Activated T-cell treated with anti-CD3 and anti-CD28 coated beads for 1 hour (primary cell): ENCODE measurements at regions not wholly inside any gene's neighbourhood (a gene's known extent, or its start where the extent isn't known, plus 50 kb on each side); places are given as distances from the start of the nearest gene placed in this dataset.

ENCODE experiments used
- DNase-seq: peaks from one replicate; pipeline ENCODE4 v3.0.0-alpha.2; 2020; ENCODE audit warnings: low read depth

- DNase-seq = no peak
Observed at GRCh38 chr2:196361606-196362326, 190.4 kb upstream of the STK17B start.

DNA sequence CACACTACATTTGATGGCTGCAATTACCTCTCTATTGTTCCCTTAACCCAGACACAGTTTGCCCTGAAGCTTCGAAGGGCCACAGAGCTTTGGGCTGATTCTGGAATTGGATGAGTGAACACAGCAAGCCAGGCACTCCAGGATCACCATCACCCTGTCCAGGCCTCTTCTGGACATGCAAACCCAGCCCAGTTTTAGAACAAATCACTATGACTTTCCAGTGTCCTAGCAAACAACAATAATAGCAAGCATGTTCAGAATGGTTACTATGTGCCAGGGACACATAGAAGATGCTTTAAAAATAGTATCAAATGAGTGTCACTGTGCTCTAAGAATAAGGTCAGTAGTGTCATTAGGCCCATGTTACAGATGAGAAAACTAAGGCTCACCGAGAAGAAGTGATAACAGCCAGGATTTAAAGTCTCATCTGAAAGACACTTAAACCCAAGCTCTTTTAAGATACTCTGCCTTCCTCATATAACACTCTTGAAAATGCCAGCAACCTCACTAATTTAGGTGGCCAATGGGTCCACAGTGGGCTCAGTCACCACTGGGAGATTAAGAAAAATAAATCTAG lies 191.7 kb upstream of the STK17B start:
- DNase-seq = no peak

GRCh38 chr2:196365145-196365544 lies 193.8 kb upstream of the STK17B start:
- DNase-seq = no peak

DNA sequence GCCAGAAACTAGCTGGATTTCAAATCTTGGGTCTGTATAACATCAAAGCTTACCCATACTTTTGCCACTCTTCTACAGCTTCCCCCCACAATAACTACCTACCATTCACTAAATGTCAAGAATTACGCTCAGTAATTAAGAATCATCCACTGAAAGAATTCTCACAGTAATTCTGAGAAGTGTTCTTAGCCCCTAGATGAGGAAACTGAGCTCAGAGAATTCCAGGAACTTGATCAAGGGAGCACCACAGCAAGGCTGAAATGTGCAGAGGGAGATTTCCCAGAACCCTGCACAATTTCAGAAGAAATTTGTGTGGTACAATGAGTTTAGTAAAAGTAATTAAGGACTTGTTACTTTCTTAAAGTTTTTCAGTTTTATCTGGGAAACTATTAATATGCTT lies 194.5 kb upstream of the STK17B start:
- DNase-seq = no peak

GRCh38 chr2:196367633-196368032 lies 196.3 kb upstream of the STK17B start:
- DNase-seq = no peak

DNA sequence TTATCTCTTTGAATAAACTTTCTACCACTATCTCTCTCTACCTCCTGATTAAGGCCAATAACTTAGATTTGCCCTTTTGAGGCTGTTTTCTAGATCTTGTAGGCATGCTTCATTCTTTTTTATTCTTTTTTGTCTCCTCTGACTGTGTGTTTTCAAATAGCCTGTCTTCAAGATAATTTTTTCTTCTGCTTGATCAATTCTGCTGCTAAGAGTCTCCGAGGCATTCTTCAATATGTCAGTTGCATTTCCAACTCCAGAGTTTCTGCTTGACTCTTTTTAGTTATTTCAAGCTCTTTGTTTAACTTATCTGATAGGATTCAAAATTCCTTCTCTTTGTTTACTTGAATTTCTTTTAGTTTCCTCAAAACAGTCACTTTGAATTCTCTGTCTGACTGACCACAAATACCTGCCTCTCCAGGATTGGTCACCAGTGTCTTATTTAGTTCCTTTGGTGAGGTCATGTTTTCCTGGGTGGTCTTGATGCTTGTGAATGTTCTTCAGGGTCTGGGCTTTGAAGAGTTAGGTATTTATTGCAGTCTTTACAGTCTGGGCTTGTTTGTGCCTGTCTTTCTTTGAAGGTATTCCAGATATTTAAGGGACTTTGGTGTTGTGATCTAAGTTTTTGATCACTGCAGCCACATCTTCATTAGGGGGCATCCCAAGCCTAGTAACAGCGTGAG lies 197.3 kb upstream of the STK17B start:
- no peak for DNase-seq

DNA sequence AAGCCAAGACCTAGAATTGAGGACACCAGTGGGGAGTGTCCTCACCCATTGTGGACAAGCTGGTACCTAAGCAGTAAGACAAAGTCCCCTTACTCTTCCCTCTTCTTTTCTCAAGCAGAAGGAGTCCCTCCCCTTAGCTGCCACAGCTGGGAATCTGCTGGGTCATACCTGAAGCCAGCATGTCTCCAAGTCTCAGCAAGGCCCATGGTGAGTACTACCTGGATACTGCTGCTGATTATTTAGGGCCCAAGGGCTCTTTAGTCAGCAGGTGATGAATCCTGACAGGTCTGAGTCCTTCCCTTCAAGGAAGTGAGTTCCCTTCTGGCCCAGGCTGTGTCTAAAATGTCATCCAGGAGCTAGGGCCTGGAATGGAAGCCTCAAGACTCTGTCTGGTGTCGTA lies 198.6 kb upstream of the STK17B start:
- DNase-seq = no peak

DNA sequence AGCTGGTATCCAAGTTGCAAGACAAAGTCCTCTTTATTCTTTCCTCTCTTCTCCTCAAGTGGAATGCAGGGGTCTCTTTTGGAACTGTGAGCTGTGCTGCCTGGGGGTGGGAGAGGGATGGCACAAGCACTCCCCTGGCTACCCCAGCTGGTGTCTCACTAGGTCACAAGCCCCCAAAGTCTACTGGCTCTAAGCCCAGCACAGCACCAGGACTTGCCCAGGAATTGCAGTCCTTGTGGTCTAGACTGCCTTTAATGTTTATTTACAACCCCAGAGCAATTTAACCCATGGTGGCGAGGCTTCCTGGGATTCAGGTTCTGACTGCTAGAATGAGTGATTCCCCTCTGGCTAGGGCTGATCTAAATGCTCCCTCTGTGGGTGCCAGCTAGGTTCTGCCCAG lies 199.0 kb upstream of the STK17B start:
- DNase-seq = no peak

- DNase-seq = no peak
Observed at GRCh38 chr2:196372276-196372809, 201.0 kb upstream of the STK17B start.

DNA sequence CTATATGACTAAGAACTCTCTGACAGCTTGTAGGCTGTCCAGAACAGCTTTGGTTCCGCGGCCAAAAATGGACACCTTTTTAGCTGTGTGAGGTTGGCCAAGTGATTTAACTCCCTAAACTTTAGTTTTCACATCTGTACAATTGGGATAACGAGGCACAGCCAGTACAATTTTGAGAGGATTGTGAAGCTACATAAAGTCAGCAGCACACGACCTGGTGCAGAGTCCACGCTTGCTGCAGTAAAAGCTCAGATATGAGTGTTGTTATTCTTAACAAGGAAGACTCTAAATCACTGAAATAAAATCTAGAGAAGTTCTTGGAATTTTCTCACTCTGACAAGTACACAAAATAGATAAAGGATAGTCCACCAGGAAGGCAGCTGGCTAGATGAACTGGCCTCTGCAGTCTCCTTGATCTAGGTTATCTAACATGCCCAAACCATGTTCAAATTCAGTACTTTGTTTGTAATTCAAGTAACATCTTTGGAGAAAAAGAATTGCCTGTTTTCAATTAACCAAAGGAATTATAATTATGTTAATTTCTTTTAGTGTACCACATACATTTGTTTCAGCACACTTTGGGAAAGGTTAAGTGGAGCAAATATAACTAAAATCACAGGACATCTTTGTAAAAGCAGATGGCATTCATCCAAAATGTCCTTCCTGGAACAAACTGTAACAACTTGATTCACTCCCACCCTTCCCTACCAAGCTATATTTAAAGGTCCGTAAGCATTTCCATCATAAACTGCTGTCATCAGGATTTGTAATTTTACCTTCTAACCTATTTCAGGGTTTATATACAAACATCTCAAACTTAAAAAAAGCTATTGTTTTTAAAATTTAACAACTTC lies 201.7 kb upstream of the STK17B start:
- no peak for DNase-seq

DNA sequence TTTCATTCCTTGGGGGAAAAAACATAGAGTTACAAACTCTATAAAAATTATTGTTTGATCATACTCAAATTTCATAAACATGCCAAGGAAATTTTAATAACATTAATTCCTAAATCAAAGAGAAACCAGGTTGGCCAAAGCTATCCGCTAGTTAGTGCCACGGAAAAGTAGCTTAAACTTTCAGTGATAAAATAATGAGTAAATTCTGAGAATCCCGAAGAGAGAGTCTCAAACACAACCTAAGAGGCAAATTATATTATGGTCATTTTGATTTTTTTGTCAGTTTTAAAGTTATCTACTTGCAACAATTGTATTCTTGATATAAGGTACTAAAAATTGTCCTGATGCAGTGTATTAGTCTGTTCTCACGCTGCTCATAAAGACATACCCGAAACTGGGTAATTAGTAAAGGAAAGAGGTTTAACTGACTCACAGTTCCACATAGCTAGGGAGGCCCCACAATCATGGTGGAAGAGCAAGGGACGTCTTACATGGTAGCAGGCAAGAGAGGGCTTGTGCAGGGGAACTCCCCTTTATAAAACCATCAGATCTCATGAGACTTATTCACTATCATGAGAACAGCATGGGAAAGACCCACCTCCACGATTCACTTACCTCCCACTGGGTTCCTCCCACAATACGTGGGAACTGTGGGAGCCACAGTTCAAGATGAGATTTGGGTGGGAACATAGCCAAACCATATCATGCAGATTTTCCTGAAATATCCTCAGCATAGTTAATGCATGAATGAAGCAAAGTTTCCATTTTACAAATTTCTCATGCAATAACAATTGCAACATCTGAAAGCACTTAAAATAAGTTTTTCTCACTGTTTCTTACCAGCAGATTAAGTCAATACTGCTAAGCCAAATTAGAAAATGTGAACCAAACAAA lies 205.9 kb upstream of the STK17B start:
- no peak for DNase-seq

- DNase-seq = no peak
Observed at GRCh38 chr2:196379600-196379999, 208.2 kb upstream of the STK17B start.

GRCh38 chr2:196380098-196380497 lies 208.7 kb upstream of the STK17B start:
- no peak for DNase-seq

DNA sequence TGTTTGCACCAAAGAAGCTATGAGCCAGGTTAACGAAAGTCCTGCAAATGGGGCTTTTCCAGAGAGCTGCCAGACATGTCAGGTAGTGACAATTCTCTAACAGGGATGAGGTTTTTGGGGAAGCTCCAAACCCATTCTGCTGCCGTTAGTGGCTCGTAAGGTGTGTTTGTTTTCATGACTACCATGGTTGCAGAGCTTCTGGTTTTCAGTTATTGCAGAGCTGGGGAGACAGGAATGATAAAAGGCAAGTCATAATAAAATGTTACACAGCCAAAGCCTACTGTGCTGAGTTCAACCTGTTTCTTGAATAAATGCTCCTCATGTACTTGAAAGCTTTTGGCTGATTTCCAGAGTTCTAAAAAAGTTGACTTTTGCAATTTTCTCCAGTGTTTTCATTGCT lies 209.2 kb upstream of the STK17B start:
- no peak for DNase-seq

GRCh38 chr2:196381464-196381863 lies 210.1 kb upstream of the STK17B start:
- no peak for DNase-seq

- DNase-seq = no peak
Observed at GRCh38 chr2:196383799-196384198, 212.4 kb upstream of the STK17B start.

DNA sequence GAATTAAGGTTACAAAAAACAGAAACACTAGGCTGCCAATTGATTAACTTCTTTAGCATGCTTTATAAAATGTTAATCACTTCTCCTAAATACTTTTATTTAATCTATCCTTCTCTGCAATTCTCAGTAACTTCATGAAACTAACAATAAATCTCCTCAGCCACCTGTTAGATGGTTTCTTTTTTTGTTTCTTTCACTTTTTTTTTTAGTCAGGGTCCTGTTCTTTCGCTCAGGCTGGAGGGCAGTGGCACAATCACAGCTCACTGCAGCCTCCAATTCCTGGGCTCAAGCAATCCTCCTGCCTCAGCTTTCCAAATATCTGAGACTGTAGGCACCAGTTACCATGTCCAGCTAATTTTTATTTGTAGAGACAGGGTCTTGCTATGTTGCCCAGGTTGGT lies 213.4 kb upstream of the STK17B start:
- no peak for DNase-seq

DNA sequence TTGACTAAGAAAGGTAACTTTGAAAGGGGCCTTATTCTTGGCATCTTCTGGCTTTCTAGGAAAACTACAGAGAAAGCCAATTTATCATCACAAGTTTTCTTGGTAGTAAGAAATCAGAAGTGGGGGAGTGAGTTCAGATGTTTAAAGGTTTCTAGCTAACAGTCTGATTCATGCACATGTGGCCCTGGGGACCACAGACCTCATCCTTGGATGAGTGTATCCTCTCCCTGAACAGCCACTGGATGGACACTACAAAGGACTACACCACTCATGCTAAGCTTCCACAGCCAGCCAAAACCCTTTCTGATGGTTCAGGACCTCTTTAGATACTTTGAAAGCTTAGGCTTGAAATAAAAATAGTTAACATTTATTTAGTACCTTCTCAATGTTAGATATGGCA lies 218.3 kb upstream of the STK17B start:
- no peak for DNase-seq

DNA sequence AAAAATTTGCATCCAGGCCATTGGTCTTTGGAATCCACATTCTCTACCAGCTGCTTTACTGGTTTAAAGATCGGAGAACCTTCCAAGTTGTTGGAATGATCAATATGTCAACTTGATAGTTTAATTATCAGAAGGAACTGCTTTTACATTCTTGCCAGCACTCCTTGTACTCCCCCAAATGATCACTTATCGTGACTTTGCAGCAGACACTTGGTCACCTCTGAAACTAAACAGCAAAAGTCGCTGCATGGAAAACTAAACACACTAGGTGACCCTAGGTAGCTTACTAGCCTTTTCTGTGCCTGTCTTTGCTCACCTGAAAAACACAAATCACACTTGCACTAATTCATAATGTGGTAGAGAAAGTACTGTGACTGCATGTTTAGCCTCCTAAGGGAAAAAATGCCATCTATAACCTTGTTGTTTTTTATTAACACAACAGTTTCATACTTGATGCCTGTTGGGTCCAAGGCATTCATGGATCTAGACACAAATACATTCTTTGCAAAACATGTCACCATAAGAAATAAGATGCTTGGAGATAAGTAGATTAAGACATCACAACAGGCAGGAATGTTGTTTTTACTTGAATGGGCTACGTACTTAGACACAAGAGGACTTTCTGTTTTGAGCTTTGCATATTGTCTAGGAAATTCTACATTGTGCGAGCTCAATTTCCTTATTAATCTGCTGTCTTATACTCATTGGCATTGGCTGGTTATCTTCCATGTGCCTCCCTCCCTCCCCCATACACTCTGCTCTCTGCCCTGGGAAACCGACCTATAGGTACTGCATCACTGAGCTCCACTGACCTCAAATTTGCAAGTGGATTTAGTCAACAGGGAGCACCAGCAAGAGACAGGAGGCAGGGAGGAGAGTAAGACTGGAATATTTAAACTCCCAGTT lies 219.1 kb upstream of the STK17B start:
- DNase-seq = no peak

DNA sequence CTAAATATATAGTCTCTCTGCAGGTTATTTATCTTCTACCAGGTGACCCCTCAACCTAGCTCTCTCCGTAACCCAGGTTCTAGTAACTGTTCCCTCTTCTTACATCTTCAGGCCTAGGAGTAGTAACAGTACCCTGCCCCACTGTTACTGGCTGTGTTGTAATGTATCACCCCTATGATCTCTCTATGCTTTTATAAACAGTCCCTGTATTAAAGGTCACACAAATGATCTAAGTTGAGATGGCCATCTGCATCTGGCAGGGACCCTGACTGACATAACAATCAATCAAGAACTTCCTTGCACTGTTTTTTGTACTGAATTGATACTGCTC lies 219.7 kb upstream of the STK17B start:
- DNase-seq = no peak
